GM18507 (cell line): ENCODE measurements at regions not wholly inside any gene's neighbourhood (a gene's known extent, or its start where the extent isn't known, plus 50 kb on each side); places are given as distances from the start of the nearest gene placed in this dataset.

Experiments
- DNase-seq: peaks from one replicate; pipeline ENCODE4 v3.0.0; 2011; ENCODE audit warnings: low read depth; ENCODE audit not compliant: insufficient read length; ENCODE audit errors: extremely low spot score
- FAIRE-seq: peaks from 2 replicates; lab custom pipeline; 2011; peaks lifted over from hg19 to GRCh38; lab: Jason Lieb, UNC

GRCh38 chr14:89616425-89616824, 199.4 kb upstream of the FOXN3 start:
- FAIRE-seq (no peak), DNase-seq (no peak)

GRCh38 chr14:89615421-89615820, 198.4 kb upstream of the FOXN3 start:
- no peak for FAIRE-seq
- no peak for DNase-seq

GRCh38 chr14:89614009-89614691, 197.1 kb upstream of the FOXN3 start:
- no peak for FAIRE-seq
- no peak for DNase-seq

DNA sequence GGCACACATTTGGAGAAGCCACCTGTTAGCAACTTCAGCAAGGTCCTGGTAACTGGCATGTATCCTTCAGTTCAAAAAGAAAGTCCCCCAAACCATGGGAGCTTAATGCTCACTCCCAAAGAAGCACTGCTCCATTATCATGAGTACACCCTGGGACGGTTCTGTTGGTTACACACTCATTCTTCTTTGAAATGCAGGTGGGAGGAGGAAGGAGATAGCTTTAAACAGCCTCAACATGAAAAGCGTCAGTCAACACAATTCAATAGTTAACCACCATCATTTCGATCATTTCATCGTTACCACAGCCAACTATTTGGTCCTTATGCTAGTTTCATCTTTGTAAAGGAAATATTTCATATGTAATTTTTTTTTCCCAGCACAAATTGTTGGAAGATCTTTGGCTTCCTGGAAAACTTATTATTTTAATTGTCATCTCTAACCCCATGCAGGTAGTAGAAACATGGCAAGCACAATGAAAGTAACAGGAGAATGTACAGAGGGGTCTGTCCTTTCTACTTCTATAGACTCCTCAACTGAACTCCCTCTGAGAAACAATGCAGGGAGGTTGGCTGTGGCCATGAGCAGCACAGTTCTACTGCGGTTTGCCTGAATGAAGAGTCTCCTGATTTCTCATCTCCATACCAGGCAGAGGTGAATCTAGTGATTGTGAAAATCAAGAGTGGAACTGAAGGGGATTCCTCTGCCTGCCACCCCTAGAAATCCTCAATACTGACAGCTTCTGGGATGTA, 196.4 kb upstream of the FOXN3 start:
- no peak for FAIRE-seq
- DNase-seq, result no peak

- DNase-seq (no peak), FAIRE-seq (no peak)
Measured at GRCh38 chr14:89609500-89610100, 192.6 kb upstream of the FOXN3 start.

- FAIRE-seq (no peak), DNase-seq (no peak)
Measured at GRCh38 chr14:89607453-89607852, 190.4 kb upstream of the FOXN3 start.

DNA sequence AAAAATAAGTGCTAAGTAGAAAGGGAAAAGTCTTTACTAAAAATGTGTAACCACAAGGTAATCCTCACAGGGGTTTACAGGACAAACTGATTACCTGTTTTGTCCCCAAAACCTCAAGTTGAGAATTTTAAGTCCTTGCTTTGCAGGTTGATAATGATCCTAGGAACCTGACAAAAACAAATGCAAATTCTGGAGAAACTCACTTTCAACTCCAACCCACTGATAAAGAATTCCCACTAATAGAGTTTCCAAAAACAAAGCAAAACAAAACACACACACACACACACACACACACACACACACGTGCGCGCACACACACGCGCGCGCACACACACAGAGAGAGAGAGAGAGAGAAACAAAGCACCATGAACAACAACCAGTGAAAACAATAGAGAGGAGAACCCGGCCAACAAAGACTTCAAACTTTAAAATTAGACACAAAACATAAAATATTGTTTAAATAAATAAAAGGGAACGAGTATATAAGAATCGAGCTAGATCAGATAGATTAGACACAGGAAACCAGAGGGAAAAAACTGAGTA, 187.0 kb upstream of the FOXN3 start:
- FAIRE-seq, result no peak
- DNase-seq, result no peak

DNA sequence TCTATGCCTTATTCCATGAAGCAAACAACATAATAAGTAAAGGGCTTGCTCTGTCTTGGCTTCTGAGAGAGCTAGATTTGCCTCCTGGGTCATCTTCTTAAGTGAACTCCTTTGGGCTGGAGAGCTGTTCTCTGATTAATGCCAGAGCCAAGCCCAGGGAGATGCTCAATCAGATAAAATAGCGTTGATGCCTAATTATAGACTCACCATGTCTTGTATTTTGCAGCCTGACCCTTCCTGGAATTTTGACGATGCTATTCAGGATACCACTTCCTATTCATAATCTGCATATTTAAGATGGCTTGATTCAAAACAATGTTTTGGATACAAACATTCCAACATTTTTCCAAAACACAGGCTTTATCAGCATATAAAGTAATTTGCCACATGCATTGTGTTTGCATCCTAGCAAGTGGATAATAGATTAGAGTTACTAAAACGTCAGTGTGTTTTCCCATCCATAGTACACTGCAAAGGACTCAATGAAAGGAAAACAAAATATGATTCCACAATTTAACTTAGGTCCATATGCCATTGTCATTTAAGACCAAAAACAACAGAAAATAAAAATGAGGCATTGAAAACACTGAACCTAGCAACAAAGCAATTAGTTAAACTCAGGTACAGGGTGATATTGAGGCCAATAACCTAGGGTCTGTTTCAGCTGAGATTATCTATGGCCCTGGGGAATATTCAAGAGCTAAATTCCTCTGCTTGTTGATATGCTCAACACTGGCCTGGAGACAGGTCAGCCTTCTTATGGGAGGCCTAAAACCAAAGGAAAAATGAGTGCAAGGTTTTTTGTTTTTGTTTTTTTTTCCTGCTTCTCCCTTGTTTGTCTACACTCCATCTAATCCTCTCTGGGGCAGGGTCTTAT, 184.2 kb upstream of the FOXN3 start:
- DNase-seq (no peak), FAIRE-seq (no peak)

GRCh38 chr14:89600029-89600428, 183.0 kb upstream of the FOXN3 start:
- FAIRE-seq (no peak), DNase-seq (no peak)

GRCh38 chr14:89598548-89599186, 181.6 kb upstream of the FOXN3 start:
- FAIRE-seq (peak; percentile 31), DNase-seq (no peak)

DNA sequence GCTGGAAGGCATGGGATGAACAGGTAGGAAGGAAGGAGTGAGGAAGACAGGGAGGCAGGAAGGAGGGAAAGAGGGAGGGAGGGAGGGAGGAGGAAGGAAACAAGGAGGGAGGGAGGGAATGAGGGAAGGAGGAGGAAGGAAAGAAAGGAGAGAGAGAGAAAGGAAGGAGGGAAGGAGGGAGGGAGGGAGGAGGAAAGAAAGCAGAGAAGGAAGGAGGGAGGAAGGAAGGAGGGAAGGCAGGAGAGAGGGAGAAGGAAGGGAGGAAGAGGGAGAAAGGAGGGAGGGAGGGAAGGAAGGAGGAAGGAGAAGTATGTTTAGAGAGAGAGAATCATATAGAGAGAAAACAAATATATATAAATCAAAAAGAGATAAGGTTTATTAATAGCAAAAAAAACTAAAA, 175.9 kb upstream of the FOXN3 start:
- DNase-seq (no peak), FAIRE-seq (no peak)

DNA sequence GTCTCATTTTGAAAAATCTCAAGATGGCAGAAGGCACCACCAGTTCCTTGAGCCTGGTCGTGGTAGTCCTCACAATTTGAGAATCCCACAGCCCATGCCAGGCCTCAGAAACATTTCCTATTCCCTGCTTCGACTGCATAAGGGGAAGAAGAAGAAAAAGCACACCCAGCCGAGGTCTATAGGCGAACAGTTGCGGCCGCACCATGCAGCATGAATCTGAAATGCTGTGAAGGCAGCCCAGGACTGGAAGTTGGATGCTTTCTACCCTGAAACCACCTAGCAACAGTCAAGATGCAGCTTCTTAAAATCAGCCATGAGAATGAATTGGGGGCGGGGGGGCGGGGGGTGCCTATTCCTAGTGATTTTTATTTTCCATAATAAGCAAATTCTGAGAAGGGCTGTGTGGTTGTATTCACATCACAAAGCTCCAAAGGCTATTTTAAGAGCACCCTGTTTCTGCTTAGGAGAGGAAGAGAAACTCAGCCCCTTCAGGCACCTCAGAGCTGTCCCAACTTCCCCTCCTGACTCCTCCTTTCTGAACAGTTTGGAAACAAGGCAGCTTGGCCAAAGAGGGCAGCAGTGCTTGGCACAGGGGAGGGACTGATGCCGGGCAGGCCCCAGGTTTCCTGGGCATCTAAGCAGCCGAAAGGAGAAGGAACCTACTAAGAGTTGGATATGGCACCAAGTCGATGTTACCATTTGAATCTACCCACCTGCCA, 172.5 kb upstream of the FOXN3 start:
- no peak for DNase-seq
- FAIRE-seq, result peak; percentile 63

GRCh38 chr14:89588840-89589296, 171.8 kb upstream of the FOXN3 start:
- DNase-seq, result no peak
- no peak for FAIRE-seq

- DNase-seq (no peak), FAIRE-seq (no peak)
Measured at GRCh38 chr14:89588016-89588415, 171.0 kb upstream of the FOXN3 start.

- FAIRE-seq, result no peak
- no peak for DNase-seq
Measured at GRCh38 chr14:89587136-89587420, 170.0 kb upstream of the FOXN3 start.

- DNase-seq, result no peak
- FAIRE-seq, result no peak
Measured at GRCh38 chr14:89586258-89587135, 169.5 kb upstream of the FOXN3 start.

DNA sequence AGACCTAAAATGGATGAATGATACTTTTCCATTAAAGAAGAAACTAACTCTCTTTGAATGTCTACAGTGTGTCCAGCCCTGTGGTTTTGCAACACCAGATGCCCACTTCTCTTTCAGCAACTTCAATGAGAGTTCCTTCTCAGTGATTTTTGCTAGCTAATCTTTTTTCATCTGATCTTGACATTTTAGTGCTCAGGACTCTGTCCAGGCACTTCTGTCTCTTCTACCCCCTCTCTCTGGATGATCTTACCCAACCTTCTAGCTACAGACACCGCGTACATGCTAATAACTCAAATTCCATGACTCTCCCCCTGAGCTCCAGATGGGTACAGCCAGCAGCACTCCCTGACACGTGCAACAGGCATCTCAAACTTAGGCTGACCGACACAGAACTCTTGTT, 161.1 kb upstream of the FOXN3 start:
- FAIRE-seq, result no peak

DNA sequence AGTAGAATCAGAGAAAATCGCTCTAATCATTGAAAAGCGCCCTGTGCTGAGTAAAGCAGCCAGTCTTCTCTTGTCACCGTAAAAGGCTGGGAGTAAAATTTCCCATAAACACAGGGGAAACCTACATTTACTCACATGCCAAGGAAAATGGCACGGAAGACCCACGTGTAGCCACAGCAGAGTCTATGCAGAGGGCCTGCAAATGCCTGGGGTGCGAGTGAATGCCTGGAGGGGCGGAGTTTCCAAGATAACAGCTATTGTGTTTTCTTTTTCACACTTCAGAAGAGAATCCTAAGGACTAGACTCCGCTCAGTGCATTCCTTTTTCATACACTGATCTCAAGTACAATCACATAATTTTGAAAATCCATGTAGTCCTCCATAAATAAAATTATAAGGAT, 159.9 kb upstream of the FOXN3 start:
- DNase-seq, result no peak
- FAIRE-seq, result no peak

More for the DNA sequence above, 161.1 kb upstream of the FOXN3 start:
- no peak for DNase-seq
